ENCODE measurements at regions not wholly inside any gene's neighbourhood (a gene's known extent, or its start where the extent isn't known, plus 50 kb on each side); places are given as distances from the start of the nearest gene placed in this dataset.

DNA sequence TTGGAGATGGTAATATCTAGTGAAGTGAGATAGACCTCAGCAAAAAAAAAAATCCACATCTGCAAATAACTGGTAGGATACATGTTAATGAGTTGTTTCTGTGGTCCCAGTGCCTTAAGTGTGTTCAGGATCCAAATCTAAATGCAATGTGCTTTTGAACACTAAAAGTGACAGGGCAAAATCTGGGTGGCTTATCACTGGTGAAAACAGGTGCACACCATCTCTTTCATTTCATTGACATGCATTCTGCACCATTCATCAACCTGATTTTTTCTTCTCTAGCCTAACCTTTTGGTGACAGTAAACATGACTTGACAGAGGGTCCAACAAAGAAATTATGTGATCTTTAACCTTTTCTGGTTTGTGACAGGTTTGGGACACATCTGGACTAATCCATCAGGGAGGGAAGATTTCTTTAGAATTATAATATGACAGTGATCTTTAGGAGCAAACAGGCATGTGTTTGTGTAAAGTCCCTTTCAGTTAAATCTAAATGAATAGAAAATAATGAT is 201.6 kb upstream of the NEGR1 start:
- Histone ChIP-seq H3K9me3 (ENCODE audit: low read length) (peaks cover 1% of the 10 kb centered on the region), H3K4me3 (ENCODE audit: low read length) (no peak overlapping the region), H4K20me1 (ENCODE audit: insufficient read depth) (no peaks in the 10 kb centered on the region), H3K4me2 (ENCODE audit: low read length) (no peak overlapping the region), H3K9me2 (ENCODE audit: insufficient read depth, low read length) (no peaks in the 10 kb centered on the region), H3K27ac (ENCODE audit: low read length) (no peak overlapping the region), H3F3A (ENCODE audit: insufficient read depth, low read length, poor library complexity, severe bottlenecking) (no peaks in the 10 kb centered on the region), H3K36me3 (ENCODE audit: insufficient read depth, low read length) (no peaks in the 10 kb centered on the region), H3K9ac (ENCODE audit: low read length) (no peak overlapping the region), H3K79me2 (replicated peaks; ENCODE audit: insufficient read depth, low read length) (no peaks in the 10 kb centered on the region), H2AFZ (ENCODE audit: low read depth, low read length) (no peak overlapping the region), H3K27me3 (ENCODE audit: insufficient read depth, low read depth, low read length) (no peaks in the 10 kb centered on the region)
- TF ChIP-seq TAF1 (IDR thresholded peaks at IDR 0.05; ENCODE audit: low read depth): no peak
- TF ChIP-seq, protein P1, sequence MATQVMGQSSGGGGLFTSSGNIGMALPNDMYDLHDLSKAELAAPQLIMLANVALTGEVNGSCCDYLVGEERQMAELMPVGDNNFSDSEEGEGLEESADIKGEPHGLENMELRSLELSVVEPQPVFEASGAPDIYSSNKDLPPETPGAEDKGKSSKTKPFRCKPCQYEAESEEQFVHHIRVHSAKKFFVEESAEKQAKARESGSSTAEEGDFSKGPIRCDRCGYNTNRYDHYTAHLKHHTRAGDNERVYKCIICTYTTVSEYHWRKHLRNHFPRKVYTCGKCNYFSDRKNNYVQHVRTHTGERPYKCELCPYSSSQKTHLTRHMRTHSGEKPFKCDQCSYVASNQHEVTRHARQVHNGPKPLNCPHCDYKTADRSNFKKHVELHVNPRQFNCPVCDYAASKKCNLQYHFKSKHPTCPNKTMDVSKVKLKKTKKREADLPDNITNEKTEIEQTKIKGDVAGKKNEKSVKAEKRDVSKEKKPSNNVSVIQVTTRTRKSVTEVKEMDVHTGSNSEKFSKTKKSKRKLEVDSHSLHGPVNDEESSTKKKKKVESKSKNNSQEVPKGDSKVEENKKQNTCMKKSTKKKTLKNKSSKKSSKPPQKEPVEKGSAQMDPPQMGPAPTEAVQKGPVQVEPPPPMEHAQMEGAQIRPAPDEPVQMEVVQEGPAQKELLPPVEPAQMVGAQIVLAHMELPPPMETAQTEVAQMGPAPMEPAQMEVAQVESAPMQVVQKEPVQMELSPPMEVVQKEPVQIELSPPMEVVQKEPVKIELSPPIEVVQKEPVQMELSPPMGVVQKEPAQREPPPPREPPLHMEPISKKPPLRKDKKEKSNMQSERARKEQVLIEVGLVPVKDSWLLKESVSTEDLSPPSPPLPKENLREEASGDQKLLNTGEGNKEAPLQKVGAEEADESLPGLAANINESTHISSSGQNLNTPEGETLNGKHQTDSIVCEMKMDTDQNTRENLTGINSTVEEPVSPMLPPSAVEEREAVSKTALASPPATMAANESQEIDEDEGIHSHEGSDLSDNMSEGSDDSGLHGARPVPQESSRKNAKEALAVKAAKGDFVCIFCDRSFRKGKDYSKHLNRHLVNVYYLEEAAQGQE (IDR thresholded peaks at IDR 0.05; ENCODE audit: borderline replicate concordance): no peak
- TF ChIP-seq EP300 (conservative IDR thresholded peaks at IDR 0.05; ENCODE audit: poor library complexity, severe bottlenecking): no peak
- no peak for TF ChIP-seq EZH2 (IDR thresholded peaks at IDR 0.05; ENCODE audit: borderline replicate concordance, insufficient read depth, low read length, poor library complexity, severe bottlenecking)
- no peak for TF ChIP-seq POLR2AphosphoS5 (IDR thresholded peaks at IDR 0.05)
- TF ChIP-seq, protein P2, sequence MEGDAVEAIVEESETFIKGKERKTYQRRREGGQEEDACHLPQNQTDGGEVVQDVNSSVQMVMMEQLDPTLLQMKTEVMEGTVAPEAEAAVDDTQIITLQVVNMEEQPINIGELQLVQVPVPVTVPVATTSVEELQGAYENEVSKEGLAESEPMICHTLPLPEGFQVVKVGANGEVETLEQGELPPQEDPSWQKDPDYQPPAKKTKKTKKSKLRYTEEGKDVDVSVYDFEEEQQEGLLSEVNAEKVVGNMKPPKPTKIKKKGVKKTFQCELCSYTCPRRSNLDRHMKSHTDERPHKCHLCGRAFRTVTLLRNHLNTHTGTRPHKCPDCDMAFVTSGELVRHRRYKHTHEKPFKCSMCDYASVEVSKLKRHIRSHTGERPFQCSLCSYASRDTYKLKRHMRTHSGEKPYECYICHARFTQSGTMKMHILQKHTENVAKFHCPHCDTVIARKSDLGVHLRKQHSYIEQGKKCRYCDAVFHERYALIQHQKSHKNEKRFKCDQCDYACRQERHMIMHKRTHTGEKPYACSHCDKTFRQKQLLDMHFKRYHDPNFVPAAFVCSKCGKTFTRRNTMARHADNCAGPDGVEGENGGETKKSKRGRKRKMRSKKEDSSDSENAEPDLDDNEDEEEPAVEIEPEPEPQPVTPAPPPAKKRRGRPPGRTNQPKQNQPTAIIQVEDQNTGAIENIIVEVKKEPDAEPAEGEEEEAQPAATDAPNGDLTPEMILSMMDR (IDR thresholded peaks at IDR 0.05; ENCODE audit: poor library complexity, severe bottlenecking): no peak
- no peak for TF ChIP-seq RAD21 (conservative IDR thresholded peaks at IDR 0.05)
- no peak for TF ChIP-seq SMC3 (conservative IDR thresholded peaks at IDR 0.05; ENCODE audit: poor library complexity)
- TF ChIP-seq MXI1 (conservative IDR thresholded peaks at IDR 0.05; ENCODE audit: poor library complexity, severe bottlenecking): no peak

- no peak overlapping the region for H3K9ac ChIP-seq (ENCODE audit: low read length)
- no peaks in the 10 kb centered on the region for H3K36me3 ChIP-seq (ENCODE audit: insufficient read depth, low read length)
- TF ChIP-seq EP300 (conservative IDR thresholded peaks at IDR 0.05; ENCODE audit: poor library complexity, severe bottlenecking): no peak
- no peak for TF ChIP-seq TAF1 (IDR thresholded peaks at IDR 0.05; ENCODE audit: low read depth)
- no peak for TF ChIP-seq POLR2AphosphoS5 (IDR thresholded peaks at IDR 0.05)
- no peak for TF ChIP-seq SMC3 (conservative IDR thresholded peaks at IDR 0.05; ENCODE audit: poor library complexity)
- TF ChIP-seq EZH2 (IDR thresholded peaks at IDR 0.05; ENCODE audit: borderline replicate concordance, insufficient read depth, low read length, poor library complexity, severe bottlenecking): no peak
- TF ChIP-seq RAD21 (conservative IDR thresholded peaks at IDR 0.05): no peak
- TF ChIP-seq, protein P2 (IDR thresholded peaks at IDR 0.05; ENCODE audit: poor library complexity, severe bottlenecking): no peak
- TF ChIP-seq MXI1 (conservative IDR thresholded peaks at IDR 0.05; ENCODE audit: poor library complexity, severe bottlenecking): no peak
- TF ChIP-seq, protein P1 (IDR thresholded peaks at IDR 0.05; ENCODE audit: borderline replicate concordance): no peak
- no peaks in the 10 kb centered on the region for H4K20me1 ChIP-seq (ENCODE audit: insufficient read depth)
- no peaks in the 10 kb centered on the region for H3K9me2 ChIP-seq (ENCODE audit: insufficient read depth, low read length)
- no peak overlapping the region for H2AFZ ChIP-seq (ENCODE audit: low read depth, low read length)
- H3K4me3 ChIP-seq (ENCODE audit: low read length): no peak overlapping the region
- no peak overlapping the region for H3K27ac ChIP-seq (ENCODE audit: low read length)
- H3K4me2 ChIP-seq (ENCODE audit: low read length): no peak overlapping the region
- no peaks in the 10 kb centered on the region for H3F3A ChIP-seq (ENCODE audit: insufficient read depth, low read length, poor library complexity, severe bottlenecking)
- H3K79me2 ChIP-seq (replicated peaks; ENCODE audit: insufficient read depth, low read length): no peaks in the 10 kb centered on the region
- H3K27me3 ChIP-seq (ENCODE audit: insufficient read depth, low read depth, low read length): no peaks in the 10 kb centered on the region
- peaks cover 4% of the 10 kb centered on the region for H3K9me3 ChIP-seq (ENCODE audit: low read length)
Observed at GRCh38 chr1:72482736-72483413, 200.5 kb upstream of the NEGR1 start.
